DOHH2 (cell line): ENCODE measurements at regions not wholly inside any gene's neighbourhood (a gene's known extent, or its start where the extent isn't known, plus 50 kb on each side); places are given as distances from the start of the nearest gene placed in this dataset.

Experiments used
- EZH2phosphoT487 ChIP-seq: fragments of 200-600 bp; sonication (generic); IDR thresholded peaks from 2 replicates; pipeline ENCODE4 v1.6.1; 2017; ENCODE audit warnings: borderline replicate concordance, mild to moderate bottlenecking, antibody characterized with exemption, low read length, moderate library complexity, mixed read lengths
- TF ChIP-seq, protein P1 (sequence below): fragments of 200-600 bp; sonication (generic); IDR thresholded peaks from one replicate; pipeline ENCODE4 v1.5.1; 2014; ENCODE audit warnings: antibody characterized with exemption, mild to moderate bottlenecking, low read depth, low read length; ENCODE audit not compliant: poor library complexity, severe bottlenecking

DNA sequence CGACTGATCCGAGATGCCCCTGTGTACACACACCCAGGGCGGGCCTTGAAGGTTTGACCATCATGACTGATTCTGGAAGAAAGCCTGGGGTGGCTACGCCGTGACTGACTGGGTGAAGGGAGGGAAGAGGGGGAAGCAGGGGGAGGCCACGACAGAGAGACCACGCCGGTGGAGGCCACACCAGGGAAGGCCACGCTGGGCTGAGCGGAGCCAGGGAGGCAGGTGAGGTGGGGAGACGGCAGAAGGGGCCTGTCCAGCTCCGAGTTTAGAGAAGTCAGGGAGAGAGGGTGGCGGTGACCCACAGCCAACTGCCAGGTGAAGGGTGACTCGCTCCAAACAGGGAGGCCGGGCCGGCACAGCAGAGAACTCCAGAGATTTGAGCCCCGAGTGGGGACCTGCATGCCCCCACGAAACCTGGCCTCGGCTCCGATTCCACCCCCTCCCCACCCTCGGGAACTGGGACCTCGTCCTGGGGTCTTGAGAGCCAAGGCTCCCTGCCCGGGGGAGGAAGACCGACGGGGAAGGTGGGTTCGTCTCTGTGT, 102.6 kb downstream of the PTPRS start:
- TF ChIP-seq EZH2phosphoT487 = no peak
- TF ChIP-seq, protein P1, sequence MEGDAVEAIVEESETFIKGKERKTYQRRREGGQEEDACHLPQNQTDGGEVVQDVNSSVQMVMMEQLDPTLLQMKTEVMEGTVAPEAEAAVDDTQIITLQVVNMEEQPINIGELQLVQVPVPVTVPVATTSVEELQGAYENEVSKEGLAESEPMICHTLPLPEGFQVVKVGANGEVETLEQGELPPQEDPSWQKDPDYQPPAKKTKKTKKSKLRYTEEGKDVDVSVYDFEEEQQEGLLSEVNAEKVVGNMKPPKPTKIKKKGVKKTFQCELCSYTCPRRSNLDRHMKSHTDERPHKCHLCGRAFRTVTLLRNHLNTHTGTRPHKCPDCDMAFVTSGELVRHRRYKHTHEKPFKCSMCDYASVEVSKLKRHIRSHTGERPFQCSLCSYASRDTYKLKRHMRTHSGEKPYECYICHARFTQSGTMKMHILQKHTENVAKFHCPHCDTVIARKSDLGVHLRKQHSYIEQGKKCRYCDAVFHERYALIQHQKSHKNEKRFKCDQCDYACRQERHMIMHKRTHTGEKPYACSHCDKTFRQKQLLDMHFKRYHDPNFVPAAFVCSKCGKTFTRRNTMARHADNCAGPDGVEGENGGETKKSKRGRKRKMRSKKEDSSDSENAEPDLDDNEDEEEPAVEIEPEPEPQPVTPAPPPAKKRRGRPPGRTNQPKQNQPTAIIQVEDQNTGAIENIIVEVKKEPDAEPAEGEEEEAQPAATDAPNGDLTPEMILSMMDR = no peak
